GM10248 (cell line): ENCODE measurements at regions not wholly inside any gene's neighbourhood (a gene's known extent, or its start where the extent isn't known, plus 50 kb on each side); places are given as distances from the start of the nearest gene placed in this dataset.

Source experiments
- CTCF ChIA-PET: fragments of 300-600 bp; sonication (Branson Sonifier 250); formaldehyde crosslinking; extraction: SDS; loops from one replicate; lab custom pipeline; 2021; ENCODE audit warnings: antibody characterized with exemption; lab: Yijun Ruan, JAX
- POLR2A ChIA-PET: fragments of 350-650 bp; sonication (Branson Sonifier 250); formaldehyde crosslinking; extraction: SDS; loops from one replicate; lab custom pipeline; 2020; ENCODE audit warnings: antibody characterized with exemption; lab: Yijun Ruan, JAX
- DNase-seq: peaks from one replicate; pipeline ENCODE4 v3.0.0; 2012; ENCODE audit errors: extremely low spot score
- TF ChIP-seq, protein P1 (sequence below): IDR thresholded peaks from 2 replicates; pipeline ENCODE4 v1.5.1; 2012; ENCODE audit warnings: mild to moderate bottlenecking, low read depth; ENCODE audit errors: extremely low read depth, missing control alignments, control extremely low read depth

DNA sequence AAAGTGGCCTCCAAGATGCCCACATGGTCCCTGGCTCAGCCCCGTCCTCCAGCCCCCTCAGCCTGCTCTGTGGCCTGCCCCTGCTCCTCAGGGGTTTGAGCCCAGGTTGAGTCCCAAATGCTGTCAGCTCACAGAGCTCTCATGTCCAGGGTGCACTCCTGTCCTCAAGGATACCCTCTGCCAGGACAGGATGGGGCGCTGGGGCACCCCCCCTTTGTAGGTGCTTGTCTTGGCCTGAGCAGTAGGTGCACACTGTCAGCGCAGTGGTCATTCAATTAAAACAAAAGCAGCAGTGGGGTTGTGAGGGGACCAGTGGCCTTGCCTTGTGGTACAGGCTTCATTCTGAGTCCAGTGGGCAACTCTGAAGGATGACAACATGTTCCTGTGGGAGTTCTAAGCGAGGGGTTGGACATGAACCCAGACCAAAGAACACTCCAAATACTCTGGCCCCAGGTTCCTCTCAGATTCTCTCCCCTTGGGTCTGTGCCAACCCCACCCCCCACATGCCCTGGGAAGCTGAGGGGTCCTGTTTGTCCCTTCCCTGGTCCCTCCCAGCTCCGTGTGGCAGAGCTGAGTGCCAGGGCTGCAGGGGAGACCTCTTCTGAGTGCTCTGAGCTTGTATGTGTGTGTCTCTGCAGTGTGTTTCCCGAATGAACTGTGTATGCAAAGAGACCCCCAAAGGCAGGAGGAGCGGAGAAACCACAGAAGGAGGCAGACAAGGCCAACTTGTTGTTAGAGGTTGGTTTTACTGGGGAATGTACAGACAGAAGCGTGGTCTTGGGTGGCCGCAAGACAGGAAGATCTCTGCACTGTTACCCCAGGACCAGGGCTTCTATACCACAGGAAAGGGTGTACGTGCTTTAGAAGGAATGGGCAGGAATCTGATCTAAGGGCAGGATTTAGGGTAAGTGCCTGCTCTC is 155.6 kb upstream of the HS6ST1 start:
- ChIA-PET CTCF (no interaction called here), POLR2A (no interaction called here)
- TF ChIP-seq, protein P1, sequence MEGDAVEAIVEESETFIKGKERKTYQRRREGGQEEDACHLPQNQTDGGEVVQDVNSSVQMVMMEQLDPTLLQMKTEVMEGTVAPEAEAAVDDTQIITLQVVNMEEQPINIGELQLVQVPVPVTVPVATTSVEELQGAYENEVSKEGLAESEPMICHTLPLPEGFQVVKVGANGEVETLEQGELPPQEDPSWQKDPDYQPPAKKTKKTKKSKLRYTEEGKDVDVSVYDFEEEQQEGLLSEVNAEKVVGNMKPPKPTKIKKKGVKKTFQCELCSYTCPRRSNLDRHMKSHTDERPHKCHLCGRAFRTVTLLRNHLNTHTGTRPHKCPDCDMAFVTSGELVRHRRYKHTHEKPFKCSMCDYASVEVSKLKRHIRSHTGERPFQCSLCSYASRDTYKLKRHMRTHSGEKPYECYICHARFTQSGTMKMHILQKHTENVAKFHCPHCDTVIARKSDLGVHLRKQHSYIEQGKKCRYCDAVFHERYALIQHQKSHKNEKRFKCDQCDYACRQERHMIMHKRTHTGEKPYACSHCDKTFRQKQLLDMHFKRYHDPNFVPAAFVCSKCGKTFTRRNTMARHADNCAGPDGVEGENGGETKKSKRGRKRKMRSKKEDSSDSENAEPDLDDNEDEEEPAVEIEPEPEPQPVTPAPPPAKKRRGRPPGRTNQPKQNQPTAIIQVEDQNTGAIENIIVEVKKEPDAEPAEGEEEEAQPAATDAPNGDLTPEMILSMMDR: no peak
- no peak for DNase-seq

DNA sequence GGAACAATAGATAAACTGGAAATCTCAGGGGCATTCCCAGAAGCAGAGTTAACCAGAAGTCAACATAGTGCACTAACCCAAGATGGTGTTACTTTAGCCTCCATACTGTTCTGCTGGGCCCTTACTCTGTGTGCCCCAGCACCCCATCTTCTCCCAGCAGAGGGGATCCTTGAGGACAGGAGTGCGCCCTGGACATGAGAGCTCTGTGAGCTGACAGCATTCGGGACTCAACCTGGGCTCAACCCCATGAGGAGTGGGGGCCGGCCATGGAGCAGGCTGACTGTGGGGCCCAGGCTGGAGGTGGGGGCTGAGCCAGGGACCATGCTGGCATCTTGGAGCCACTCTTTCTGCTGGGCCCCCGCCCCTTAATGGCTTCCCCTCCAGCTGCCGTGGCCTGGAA is 156.3 kb upstream of the HS6ST1 start:
- POLR2A ChIA-PET: no interaction called here
- no peak for DNase-seq
- CTCF ChIA-PET: no interaction called here

DNA sequence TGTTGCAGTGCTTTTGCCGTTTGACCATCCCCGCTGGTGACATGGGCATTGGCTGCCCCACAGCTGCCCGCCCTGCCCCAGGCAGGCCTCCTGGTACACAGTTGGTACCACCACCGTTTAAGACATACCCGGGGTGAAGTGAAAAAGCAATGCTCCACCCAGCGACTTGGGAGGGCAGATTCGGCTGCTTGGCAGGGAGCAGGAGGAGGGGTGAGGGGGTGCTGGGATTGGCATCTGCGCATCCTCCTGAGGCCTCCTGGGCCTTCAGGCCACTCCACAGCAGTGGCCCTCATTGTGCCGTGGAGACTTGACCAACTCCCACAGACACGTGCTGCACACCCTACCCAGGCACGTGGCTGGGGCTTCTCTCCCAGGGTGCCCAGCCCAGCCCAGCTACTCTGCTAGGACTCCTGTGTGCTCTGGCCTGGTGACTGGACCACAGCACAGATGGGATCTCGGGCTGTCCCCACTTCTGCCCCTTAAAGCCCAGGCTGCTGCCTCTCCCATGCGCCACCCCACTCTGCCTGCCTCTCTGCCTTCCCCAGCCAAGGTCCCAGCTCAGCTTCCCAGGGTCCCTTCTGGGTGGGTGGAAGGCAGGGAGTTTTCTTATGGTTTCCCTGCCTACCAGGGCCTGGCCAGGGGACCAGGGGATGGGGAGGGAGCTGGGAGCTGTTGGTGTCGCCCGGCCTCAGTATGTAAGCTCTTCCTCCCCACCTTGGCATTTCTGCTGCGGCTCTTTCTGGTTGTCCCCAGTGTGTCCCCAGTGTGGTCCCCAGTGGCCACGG is 157.0 kb upstream of the HS6ST1 start:
- DNase-seq: no peak
- TF ChIP-seq, protein P1: no peak
- CTCF ChIA-PET: no interaction called here
- POLR2A ChIA-PET: no interaction called here

More for the DNA sequence above, 156.3 kb upstream of the HS6ST1 start:
- TF ChIP-seq, protein P1: no peak

DNA sequence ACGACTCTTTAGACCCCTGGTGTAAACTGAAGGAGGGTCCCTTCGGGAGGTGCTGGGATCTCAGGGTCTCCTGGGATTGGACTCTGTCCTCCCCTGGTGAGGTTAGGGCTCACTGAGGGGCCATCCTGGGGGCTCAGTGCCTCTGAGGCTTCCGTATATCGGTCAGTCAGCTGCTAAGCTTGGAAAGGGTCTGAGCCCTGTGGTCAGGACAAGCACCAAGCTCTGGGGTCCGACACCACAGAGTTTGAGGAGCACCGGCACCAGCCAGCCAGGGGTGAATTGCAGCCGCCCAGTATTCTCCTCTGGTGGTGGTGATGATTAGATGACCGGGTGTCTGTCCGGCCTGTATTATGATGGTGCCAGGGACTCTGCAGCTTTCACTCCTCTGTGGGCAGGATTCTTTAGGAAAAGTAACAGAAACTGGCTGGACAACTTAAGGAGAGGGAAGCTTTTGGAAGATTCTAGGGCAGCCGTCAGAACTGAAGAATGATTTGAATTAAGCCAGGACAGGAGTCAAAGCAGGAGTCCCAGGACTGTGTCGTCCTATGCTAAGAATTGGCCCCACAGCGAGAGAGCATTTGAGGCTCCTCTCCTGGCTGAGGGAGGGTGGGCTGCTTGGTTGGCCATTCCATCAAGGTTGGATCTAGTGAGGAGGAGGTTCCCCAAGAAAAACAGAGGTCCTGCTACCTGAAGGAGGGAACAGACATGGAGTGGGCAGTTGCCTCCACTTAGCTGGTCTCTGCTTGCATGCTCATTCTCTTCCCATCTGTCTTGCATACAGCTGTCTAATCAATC is 158.6 kb upstream of the HS6ST1 start:
- CTCF ChIA-PET: no interaction called here
- TF ChIP-seq, protein P1: no peak
- POLR2A ChIA-PET: no interaction called here
- no peak for DNase-seq

DNA sequence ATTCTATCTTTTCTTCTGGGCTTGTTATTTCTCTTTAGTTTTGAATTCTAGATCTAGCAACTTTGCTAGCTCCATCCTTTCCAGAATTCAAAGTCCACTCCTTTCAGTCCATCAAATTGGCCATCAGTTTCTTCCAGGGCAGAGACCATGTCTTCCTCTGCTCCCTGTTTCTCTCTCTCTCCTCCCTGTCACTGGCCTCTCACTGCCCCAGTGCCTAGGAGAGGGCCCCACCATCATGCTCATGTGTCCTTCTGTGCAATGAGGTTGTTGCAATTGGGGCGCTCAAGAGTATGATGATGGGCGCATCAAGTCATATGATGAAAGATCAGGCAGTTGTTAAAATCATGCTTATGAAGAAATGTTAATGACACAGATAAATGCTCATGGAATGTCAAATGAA is 159.2 kb upstream of the HS6ST1 start:
- no peak for DNase-seq
- ChIA-PET POLR2A (no interaction called here), CTCF (no interaction called here)
- TF ChIP-seq, protein P1: no peak
